ENCODE measurements at regions not wholly inside any gene's neighbourhood (a gene's known extent, or its start where the extent isn't known, plus 50 kb on each side); places are given as distances from the start of the nearest gene placed in this dataset.

DNA sequence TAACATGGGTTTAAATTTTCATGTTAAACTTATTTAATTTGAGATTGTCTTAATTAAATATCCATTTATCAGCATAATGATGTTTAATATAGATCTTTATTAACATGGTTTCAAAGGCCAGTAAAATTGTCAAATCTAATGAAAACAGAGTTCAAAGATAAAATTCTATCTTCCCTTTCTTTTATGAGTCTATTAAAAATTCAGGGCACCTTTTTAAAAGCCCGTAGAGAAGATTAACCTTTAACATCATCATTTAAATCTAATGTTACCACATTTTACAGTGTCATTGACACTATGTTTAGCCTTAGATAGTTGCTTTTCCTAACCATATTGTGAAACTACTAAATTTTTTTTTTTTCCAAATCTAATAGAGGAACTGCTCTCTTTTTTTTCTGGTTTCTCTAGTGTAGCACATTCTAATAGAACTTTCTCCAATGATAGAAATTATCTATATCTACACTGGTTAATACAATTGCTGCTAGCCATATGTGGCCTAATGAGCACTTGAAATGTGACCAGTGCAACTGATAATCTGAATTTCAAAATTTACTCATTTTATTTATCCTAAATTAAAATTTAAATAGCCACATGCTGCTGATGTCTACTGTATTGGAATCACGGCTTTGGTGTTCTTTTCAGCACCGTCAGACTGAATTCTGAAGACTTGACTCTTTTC lies 410.9 kb downstream of the UTRN start:
- Histone ChIP-seq H3K9me3 (ENCODE audit: insufficient read depth in 2 of 2, low read depth in 1 of 2, low read length in 1 of 2) (peaks cover 0 to 5% of the 10 kb centered on the region in 2 experiments; a peak in 3 of 4 replicates), H3K4me1 (replicated peaks in 1 of 4; ENCODE audit: control insufficient read depth in 3 of 4, insufficient read depth in 4 of 4, low read length in 3 of 4) (no peaks in the 10 kb centered on the region), H4K91ac (replicated peaks; ENCODE audit: insufficient read length, low read length) (no peak overlapping the region), H3K9ac (replicated peaks in 1 of 4; ENCODE audit: extremely low read depth in 1 of 4, low read depth in 3 of 4, low read length in 3 of 4) (no peak overlapping the region), H2BK12ac (ENCODE audit: low read depth, low read length) (no peak overlapping the region), H4K8ac (ENCODE audit: extremely low read depth, insufficient read depth, low read length) (no peak overlapping the region), H4K20me1 (replicated peaks in 1 of 2; ENCODE audit: control insufficient read depth in 1 of 2, insufficient read depth in 2 of 2, low read length in 2 of 2) (no peaks in the 10 kb centered on the region), H3K79me1 (ENCODE audit: low read depth, low read length) (no peaks in the 10 kb centered on the region), H3K23me2 (ENCODE audit: low read depth, low read length) (no peaks in the 10 kb centered on the region), H2AFZ (ENCODE audit: low read length) (no peak overlapping the region), H3K14ac (ENCODE audit: insufficient read length) (no peak overlapping the region), H4K5ac (ENCODE audit: insufficient read length, low read depth, low read length) (no peak overlapping the region), H3K23ac (ENCODE audit: insufficient read length) (no peak overlapping the region), H2BK20ac (ENCODE audit: low read length) (no peak overlapping the region), H2BK5ac (ENCODE audit: low read depth, low read length) (no peak overlapping the region), H3K18ac (ENCODE audit: extremely low read depth, low read length) (no peak overlapping the region), H2AK5ac (ENCODE audit: low read depth, low read length) (no peak overlapping the region), H3K36me3 (ENCODE audit: control insufficient read depth in 2 of 4, insufficient read depth in 4 of 4, low read length in 3 of 4) (peaks cover 0 to 3% (median 0%) of the 10 kb centered on the region in 4 experiments; a peak in 1 of 8 replicates), H3K4me2 (ENCODE audit: insufficient read depth in 1 of 2, low read depth in 2 of 2, low read length in 2 of 2) (no peak overlapping the region), H3K27me3 (replicated peaks in 1 of 4; ENCODE audit: control insufficient read depth in 3 of 4, extremely low read depth in 1 of 4, insufficient read depth in 3 of 4, low read length in 3 of 4) (peaks cover 0 to 1% (median 0%) of the 10 kb centered on the region in 4 experiments; a peak in 1 of 7 replicates), H3K79me2 (ENCODE audit: control insufficient read depth in 1 of 2, insufficient read depth in 2 of 2, low read length in 2 of 2) (peaks cover 0 to 25% of the 10 kb centered on the region in 2 experiments; a peak in 2 of 4 replicates), H2BK120ac (replicated peaks; ENCODE audit: low read depth, low read length) (no peak overlapping the region), H3K27ac (ENCODE audit: low read depth, low read length) (no peak overlapping the region), H3K4ac (replicated peaks; ENCODE audit: insufficient read length, low read depth, low read length) (no peak overlapping the region), H2BK15ac (ENCODE audit: low read length) (no peak overlapping the region), H3K4me3 (ENCODE audit: extremely low read depth in 1 of 4, insufficient read depth in 2 of 4, low read depth in 3 of 4, low read length in 4 of 4) (no peak overlapping the region), H3K56ac (replicated peaks; ENCODE audit: insufficient read length, low read depth, low read length) (no peak overlapping the region)
- ChIA-PET CTCF (ENCODE audit: partially characterized antibody) (interaction anchor here (0.9 kb wide), 1 partner anchor 28 kb away, joined by 3 read pairs; no protein-coding TSS in a partner anchor), POLR2A (ENCODE audit: partially characterized antibody) (no interaction called here)
- 87% methylated on average over 3 of the region's 3 CpGs; no CpG with 5 or more reads in 1 of the 2 experiments for WGBS, 2 experiments (ENCODE audit: extremely low coverage in 1 of 2, insufficient coverage in 1 of 2, insufficient read length in 1 of 2, insufficient replicate concordance in 2 of 2, low coverage in 1 of 2, low lambda C conversion rate in 2 of 2, missing lambda C conversion rate in 1 of 2)
- no peak for DNase-seq (ENCODE audit: low read depth in 1 of 2, low spot score in 2 of 2)
- FAIRE-seq: no peak
- TF ChIP-seq POLR2AphosphoS5 (IDR thresholded peaks at IDR 0.05; ENCODE audit: low read depth, low read length): no peak
- TF ChIP-seq, protein P1, sequence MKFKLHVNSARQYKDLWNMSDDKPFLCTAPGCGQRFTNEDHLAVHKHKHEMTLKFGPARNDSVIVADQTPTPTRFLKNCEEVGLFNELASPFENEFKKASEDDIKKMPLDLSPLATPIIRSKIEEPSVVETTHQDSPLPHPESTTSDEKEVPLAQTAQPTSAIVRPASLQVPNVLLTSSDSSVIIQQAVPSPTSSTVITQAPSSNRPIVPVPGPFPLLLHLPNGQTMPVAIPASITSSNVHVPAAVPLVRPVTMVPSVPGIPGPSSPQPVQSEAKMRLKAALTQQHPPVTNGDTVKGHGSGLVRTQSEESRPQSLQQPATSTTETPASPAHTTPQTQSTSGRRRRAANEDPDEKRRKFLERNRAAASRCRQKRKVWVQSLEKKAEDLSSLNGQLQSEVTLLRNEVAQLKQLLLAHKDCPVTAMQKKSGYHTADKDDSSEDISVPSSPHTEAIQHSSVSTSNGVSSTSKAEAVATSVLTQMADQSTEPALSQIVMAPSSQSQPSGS (IDR thresholded peaks at IDR 0.05; ENCODE audit: low read length): no peak
- no peak for TF ChIP-seq BRCA1 (IDR thresholded peaks at IDR 0.05; ENCODE audit: low read depth, low read length)
- no peak for TF ChIP-seq TAF7 (optimal IDR thresholded peaks at IDR 0.05; ENCODE audit: borderline replicate concordance, low read depth, low read length)
- TF ChIP-seq CREB1 (IDR thresholded peaks at IDR 0.05): no peak
- no peak for TF ChIP-seq EP300 (IDR thresholded peaks at IDR 0.05; ENCODE audit: borderline replicate concordance in 1 of 2, low read depth in 2 of 2, low read length in 2 of 2)
- no peak for TF ChIP-seq CTBP2 (IDR thresholded peaks at IDR 0.05; ENCODE audit: borderline replicate concordance, insufficient read depth, insufficient read length, low read length)
- no peak for TF ChIP-seq PHF8 (conservative IDR thresholded peaks at IDR 0.05; ENCODE audit: low read depth, low read length)
- TF ChIP-seq, protein P2, sequence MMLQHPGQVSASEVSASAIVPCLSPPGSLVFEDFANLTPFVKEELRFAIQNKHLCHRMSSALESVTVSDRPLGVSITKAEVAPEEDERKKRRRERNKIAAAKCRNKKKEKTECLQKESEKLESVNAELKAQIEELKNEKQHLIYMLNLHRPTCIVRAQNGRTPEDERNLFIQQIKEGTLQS (IDR thresholded peaks at IDR 0.05; ENCODE audit: insufficient read depth, low read depth, low read length): no peak
- TF ChIP-seq SUZ12 (IDR thresholded peaks at IDR 0.05; ENCODE audit: low read length): no peak
- TF ChIP-seq KDM5A (IDR thresholded peaks at IDR 0.05; ENCODE audit: low read length): no peak

Data from H1 (cell line).